ENCODE measurements at regions not wholly inside any gene's neighbourhood (a gene's known extent, or its start where the extent isn't known, plus 50 kb on each side); places are given as distances from the start of the nearest gene placed in this dataset.
"Not testable (repeated sequence)": the region's sequence is repeated elsewhere in the genome, so short reads cannot be mapped to it uniquely, and the experiment has no call there.

DNA sequence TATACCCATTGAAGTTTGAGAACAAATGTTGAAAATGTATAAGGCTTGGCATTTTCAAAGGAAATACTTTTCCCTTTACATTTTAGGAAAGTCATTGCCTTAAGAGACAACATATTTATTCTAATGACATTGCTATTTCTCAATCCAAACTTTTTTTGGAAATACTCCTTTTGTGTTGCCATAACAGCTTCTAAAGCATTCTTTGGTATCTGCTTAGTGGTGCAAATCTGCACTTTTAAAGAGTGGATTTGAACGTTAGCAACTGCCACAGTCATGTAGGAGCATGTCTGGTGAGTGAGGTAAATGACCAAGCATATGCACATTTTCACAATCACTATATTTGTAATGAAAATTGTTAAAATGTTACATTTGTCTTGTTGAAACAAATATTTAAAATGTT, 124.4 kb upstream of the GORAB start:
- no peak for TF ChIP-seq Cebpa-rat (IDR thresholded peaks at IDR 0.05)
- Histone ChIP-seq H3K4me2 (no peak overlapping the region), H4K20me1 (no peaks in the 10 kb centered on the region), H3K36me3 (no peaks in the 10 kb centered on the region), H3K9me3 (replicated peaks in 1 of 11) (no peaks in the 10 kb centered on the region), H3K4me1 (peaks cover 0 to 6% (median 0%) of the 10 kb centered on the region in 10 experiments; a peak in 2 of 20 replicates), H3K9ac (no peak overlapping the region), H3K27me3 (no peaks in the 10 kb centered on the region), H3K4me3 (no peak overlapping the region), H3K27ac (no peak overlapping the region)

DNA sequence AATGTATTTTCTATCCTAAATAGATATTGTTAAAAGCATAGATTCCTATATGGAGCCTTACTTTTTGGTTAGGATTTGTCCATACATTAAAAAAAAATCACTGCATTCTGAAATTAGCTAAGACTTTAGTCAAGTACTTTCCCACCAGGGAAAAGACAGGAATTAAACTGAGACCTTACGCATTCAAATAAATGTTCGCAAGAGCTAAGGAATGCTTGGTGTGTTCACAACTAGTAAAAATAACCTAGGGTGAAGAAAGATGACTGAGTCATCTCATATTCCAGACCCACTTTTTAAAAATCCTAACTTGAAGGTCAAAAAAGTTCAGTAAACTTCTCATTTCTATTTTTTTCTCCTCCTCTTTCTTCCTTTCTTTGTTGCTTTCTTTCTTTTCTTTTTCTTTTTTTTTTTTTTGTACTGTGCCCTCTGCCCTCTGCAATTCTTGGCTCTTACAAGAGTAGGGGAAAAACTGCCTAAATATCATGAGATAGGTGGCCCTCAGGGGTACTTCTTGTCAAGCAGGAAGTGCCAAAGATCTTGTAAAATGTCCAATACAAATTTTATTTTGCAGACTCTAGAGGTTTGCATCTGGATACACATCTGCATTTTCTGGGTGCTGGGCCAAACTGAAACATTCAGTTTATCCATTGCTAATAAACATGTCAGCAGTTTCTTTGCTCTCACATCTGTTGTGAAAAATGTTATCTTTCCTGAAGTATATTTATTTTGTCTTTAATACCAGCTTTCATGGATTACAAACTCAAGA, 121.4 kb upstream of the GORAB start:
- Histone ChIP-seq H4K20me1 (no peaks in the 10 kb centered on the region), H3K36me3 (no peaks in the 10 kb centered on the region), H3K9ac (no peak overlapping the region), H3K27me3 (no peaks in the 10 kb centered on the region), H3K9me3 (replicated peaks in 1 of 11) (no peaks in the 10 kb centered on the region), H3K4me1 (peaks cover 0 to 14% (median 4%) of the 10 kb centered on the region in 10 experiments; a peak in 4 of 20 replicates), H3K27ac (no peak overlapping the region), H3K4me2 (no peak overlapping the region), H3K4me3 (no peak overlapping the region)
- TF ChIP-seq Cebpa-rat (IDR thresholded peaks at IDR 0.05) = no peak

DNA sequence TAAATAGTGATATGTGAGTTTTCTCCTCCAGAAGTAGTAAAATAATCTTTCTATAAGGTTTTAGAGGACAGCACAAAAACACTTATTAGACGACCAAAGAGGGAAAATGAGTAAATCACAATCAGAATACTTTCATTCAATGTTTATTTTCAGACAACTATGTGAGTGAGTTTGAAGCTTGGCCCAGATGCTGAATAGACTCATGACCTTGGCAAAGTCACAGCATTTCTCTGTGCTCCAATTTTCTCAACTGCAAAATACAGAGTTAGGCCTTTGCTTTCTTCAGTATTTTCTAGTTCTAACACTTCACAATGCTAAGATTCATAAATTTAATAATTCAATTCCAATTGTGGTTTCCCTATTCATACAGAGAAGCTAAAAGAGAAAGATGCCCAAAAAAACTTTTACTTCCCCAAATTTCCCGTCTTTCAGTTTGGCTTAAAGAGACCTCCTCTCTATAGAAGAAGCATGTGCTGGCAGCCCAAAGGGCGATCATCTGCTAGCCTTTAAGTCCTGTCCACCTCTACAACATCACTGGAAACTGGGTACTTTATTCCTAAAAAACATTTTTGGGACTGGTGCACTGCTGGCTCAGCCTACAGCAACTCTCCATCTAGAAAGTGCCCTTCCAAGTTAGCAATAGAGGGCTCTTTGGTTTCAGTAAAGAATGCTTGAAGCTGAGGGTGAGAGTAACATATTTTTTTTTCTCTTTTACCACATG, 116.8 kb upstream of the GORAB start:
- no peaks in the 10 kb centered on the region for H4K20me1 ChIP-seq
- H3K36me3 ChIP-seq = no peaks in the 10 kb centered on the region
- H3K27me3 ChIP-seq = no peaks in the 10 kb centered on the region
- H3K4me3 ChIP-seq = no peak overlapping the region
- no peak overlapping the region for H3K27ac ChIP-seq
- H3K9ac ChIP-seq = no peak overlapping the region
- H3K4me1 ChIP-seq = peaks cover 0 to 15% (median 4%) of the 10 kb centered on the region in 10 experiments; a peak in 4 of 20 replicates
- H3K9me3 ChIP-seq (replicated peaks in 1 of 11) = peaks cover 0 to 11% (median 3%) of the 10 kb centered on the region in 11 experiments; a peak in 7 of 22 replicates
- peak overlapping the region in 2 of 11 experiments; percentile 10 to 24; a peak in 1 of 22 replicates for H3K4me2 ChIP-seq
- TF ChIP-seq Cebpa-rat (IDR thresholded peaks at IDR 0.05) = no peak

DNA sequence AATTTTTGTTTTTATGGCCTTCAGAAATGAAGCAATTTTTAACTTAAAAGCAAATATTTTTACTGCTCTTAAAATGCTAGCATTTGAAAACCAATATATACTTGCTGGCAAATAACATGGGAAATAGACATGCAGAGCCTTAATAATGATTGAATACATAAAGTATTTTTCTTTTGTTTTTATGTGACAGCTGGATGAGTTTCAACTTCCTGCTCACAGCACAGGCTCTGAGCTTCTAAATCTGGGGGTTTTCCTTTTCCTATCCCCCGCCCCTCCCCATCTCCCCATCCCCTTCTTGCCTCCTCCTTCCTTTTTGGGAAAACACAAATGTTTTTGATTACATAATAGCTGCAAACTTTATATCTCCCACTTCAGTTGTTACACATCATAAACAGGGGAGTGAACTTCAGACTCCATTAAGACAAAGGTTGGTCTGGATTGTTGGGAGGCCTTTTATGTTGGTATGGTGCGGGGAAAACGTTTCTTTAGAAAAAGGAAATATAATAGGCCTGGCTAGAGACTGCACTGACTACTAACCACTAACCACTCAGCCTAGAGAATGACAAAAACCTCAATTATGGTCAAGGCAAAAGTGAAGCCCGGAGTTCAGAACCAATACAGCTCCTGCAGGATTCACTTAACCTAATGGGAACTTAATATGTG, 116.1 kb upstream of the GORAB start:
- Histone ChIP-seq H3K4me2 (0 out of 22 replicates have a peak overlapping the region, but pooled peaks of 1 of the 11 experiments have one; percentile 24), H4K20me1 (no peaks in the 10 kb centered on the region), H3K4me1 (peaks cover 0 to 9% (median 4%) of the 10 kb centered on the region in 10 experiments; a peak in 4 of 20 replicates), H3K9me3 (replicated peaks in 1 of 11) (peaks cover 0 to 11% (median 3%) of the 10 kb centered on the region in 11 experiments; a peak in 7 of 22 replicates), H3K4me3 (no peak overlapping the region), H3K36me3 (no peaks in the 10 kb centered on the region), H3K27ac (no peak overlapping the region), H3K9ac (no peak overlapping the region), H3K27me3 (no peaks in the 10 kb centered on the region)
- TF ChIP-seq Cebpa-rat (IDR thresholded peaks at IDR 0.05) = no peak

DNA sequence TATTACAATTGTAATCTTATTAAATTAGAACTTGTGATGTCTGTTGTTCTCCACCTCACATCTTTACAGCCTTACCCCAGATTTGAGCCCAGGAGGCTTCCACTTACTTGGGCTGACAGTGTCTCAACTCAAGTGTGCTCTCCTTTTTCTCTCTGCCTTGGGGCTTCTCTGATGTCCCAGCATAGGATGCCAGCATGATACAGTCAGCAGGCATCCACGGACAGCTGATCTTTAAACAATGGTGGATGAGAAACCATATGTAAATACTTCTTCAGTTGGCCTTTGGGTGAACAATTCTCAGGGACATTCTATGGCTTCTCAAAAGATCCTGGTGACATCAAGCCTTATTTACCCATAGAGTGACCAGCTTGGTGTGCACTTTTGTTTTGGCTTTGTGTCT, 107.6 kb upstream of the GORAB start:
- no peaks in the 10 kb centered on the region for H3K27me3 ChIP-seq
- no peaks in the 10 kb centered on the region for H3K36me3 ChIP-seq
- H3K4me2 ChIP-seq = no peak overlapping the region
- no peak for TF ChIP-seq Cebpa-rat (IDR thresholded peaks at IDR 0.05)
- H3K4me1 ChIP-seq = no peaks in the 10 kb centered on the region
- no peaks in the 10 kb centered on the region for H4K20me1 ChIP-seq
- H3K9me3 ChIP-seq (replicated peaks in 1 of 11) = no peaks in the 10 kb centered on the region
- no peak overlapping the region for H3K4me3 ChIP-seq
- H3K9ac ChIP-seq = no peak overlapping the region
- no peak overlapping the region for H3K27ac ChIP-seq

DNA sequence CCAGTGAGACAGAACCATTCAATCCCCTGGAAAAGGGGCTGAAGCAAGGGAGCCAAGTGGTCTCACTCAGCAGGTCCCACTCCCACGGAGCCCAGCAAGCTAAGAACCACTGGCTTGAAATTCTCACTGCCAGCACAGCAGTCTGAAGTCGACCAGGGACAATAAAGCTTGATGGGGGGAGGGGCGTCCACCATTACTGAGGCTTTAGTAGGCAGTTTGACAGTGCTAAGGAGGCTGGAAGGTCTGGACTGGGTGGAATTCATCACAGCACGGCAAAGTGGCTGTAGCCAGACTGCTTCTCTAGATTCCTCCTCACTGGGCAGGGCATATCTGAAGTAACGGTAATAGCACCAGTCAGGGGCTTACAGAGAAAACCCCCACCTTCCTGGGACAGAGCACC, 105.4 kb upstream of the GORAB start:
- Histone ChIP-seq H3K4me3 (no peak overlapping the region), H4K20me1 (no peaks in the 10 kb centered on the region), H3K27me3 (no peaks in the 10 kb centered on the region), H3K9me3 (replicated peaks in 1 of 11) (peaks cover 0 to 6% (median 0%) of the 10 kb centered on the region in 11 experiments; a peak in 1 of 22 replicates), H3K27ac (no peak overlapping the region), H3K4me2 (no peak overlapping the region), H3K36me3 (no peaks in the 10 kb centered on the region), H3K4me1 (no peaks in the 10 kb centered on the region), H3K9ac (no peak overlapping the region)
- TF ChIP-seq Cebpa-rat (IDR thresholded peaks at IDR 0.05) = no peak

DNA sequence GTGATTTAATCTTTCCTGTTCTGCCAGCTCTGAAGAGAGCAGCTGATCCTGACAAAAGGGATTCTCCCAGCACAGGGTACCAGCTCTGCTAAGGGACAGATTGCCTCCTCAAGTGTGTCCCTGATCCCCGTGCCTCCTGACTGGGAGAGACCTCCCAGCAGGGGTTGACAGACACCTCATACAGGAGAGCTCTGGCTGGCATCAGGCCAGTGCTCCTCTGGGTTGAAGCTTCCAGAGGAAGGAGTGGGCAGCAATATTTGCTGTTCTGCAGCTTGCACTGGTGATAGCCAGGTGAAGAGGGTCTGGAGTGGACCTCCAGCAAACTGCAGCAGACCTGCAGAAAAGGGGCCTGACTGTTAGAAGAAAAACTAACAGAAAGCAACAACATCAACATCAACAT, 105.0 kb upstream of the GORAB start:
- H3K27me3 ChIP-seq; H3K36me3 ChIP-seq; H3K4me1 ChIP-seq; H3K27ac ChIP-seq; H4K20me1 ChIP-seq; H3K9me3 ChIP-seq (replicated peaks in 1 of 11); H3K4me3 ChIP-seq; H3K9ac ChIP-seq; H3K4me2 ChIP-seq: not testable (repeated sequence)

DNA sequence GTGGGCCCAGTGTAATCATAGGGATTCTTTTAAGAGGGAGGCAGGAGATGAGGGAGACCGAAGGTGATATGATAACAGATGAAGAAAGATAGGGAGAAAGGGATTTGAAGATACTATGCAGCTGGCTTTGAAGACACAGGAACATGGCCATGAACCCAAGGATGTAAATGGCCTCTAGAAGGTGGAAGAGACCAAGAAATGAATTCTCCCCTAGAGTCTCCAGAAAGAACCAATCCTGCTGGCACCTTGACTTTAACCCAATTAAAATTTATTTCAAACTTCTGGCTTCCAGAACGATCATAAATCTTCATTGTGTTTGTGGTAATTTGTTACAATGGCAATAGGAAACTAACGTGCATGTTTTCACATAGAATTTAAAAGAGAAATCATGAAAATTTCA, 95.0 kb upstream of the GORAB start:
- H3K4me1 ChIP-seq = no peaks in the 10 kb centered on the region
- no peaks in the 10 kb centered on the region for H3K27me3 ChIP-seq
- no peaks in the 10 kb centered on the region for H3K36me3 ChIP-seq
- no peak overlapping the region for H3K4me2 ChIP-seq
- H3K4me3 ChIP-seq = no peak overlapping the region
- no peak overlapping the region for H3K9ac ChIP-seq
- H3K9me3 ChIP-seq (replicated peaks in 1 of 11) = no peaks in the 10 kb centered on the region
- TF ChIP-seq Cebpa-rat (IDR thresholded peaks at IDR 0.05) = no peak
- H3K27ac ChIP-seq = no peak overlapping the region
- no peaks in the 10 kb centered on the region for H4K20me1 ChIP-seq

DNA sequence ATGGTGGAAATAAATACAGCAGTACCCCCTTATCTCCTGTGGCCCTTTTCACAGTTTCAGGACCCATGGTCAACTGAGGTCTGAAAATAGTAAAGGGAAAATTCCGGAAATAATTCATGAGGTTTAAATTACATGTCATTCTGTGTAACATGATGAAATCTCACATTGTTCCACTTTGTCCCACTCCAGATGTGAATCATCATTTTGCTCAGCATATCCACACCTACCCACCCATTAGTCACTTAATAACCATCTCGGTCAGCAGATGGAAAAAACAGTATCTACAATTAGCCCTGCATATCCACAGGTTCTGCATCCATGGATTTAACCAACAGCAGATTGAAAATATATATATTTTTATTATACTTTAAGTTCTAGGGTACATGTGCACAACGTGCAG, 86.9 kb upstream of the GORAB start:
- H3K4me1 ChIP-seq = no peaks in the 10 kb centered on the region
- no peaks in the 10 kb centered on the region for H3K27me3 ChIP-seq
- no peaks in the 10 kb centered on the region for H3K36me3 ChIP-seq
- TF ChIP-seq Cebpa-rat (IDR thresholded peaks at IDR 0.05) = no peak
- no peaks in the 10 kb centered on the region for H3K9me3 ChIP-seq (replicated peaks in 1 of 11)
- H3K4me2 ChIP-seq = no peak overlapping the region
- H3K27ac ChIP-seq = no peak overlapping the region
- H3K4me3 ChIP-seq = no peak overlapping the region
- H3K9ac ChIP-seq = no peak overlapping the region
- no peaks in the 10 kb centered on the region for H4K20me1 ChIP-seq

All from BLaER1 treated with 17β-estradiol and CSF1 and Interleukin-3, amounts not matched to agents 10 nM and 100 nM (cell line).